Activated naive CD4-positive, alpha-beta T cell treated with anti-CD3 and anti-CD28 coated beads, Interleukin-2, amount 50 U/mL, for 72 hours (primary cell): ENCODE measurements at regions not wholly inside any gene's neighbourhood (a gene's known extent, or its start where the extent isn't known, plus 50 kb on each side); places are given as distances from the start of the nearest gene placed in this dataset.

Source experiments
- ATAC-seq, 2 donors: fragments of 150-1000 bp; cut with Tn5 transposase; 2 replicates each; pipeline ENCODE4 v1.10.0; 2021; ENCODE audit warnings: mild to moderate bottlenecking in 2 of 2, moderate library complexity in 2 of 2
- DNase-seq, 2 donors: peaks; one replicate each; pipeline ENCODE4 v3.0.0; 2021 to 2022; ENCODE audit warnings: low spot score in 2 of 2
- H3K27ac Mint-ChIP-seq, 2 donors: one replicate each; pipeline ENCODE4 v1.8.0; 2022; ENCODE audit warnings: mild to moderate bottlenecking in 2 of 2, mixed read lengths in 2 of 2
- H3K36me3 Mint-ChIP-seq, 2 donors: one replicate each; pipeline ENCODE4 v1.8.0; 2022; ENCODE audit warnings: mixed read lengths in 2 of 2
- H3K9me3 Mint-ChIP-seq, 2 donors: one replicate each; pipeline ENCODE4 v1.8.0; 2022; ENCODE audit warnings: mixed read lengths in 2 of 2

DNA sequence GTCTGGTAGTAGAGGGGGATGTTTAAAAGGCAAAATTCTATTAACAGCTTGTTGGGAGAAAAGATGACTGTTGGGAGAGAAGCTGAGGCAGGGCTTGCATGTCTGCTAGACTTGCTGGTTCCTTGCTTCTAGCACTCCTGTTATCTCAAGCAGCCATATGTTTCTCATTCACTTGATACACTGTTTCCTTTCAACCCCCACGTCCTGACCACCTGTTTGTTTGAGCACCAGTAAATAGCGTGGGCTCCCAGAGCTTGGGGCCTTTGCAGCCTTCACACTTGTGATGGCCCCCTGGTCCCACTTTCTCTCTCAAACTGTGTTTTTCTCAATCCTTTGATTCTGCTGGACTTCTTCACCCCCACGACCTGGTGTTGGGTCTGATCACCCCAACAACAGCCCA, 111.7 kb upstream of the TMEM161B start:
- H3K9me3 Mint-ChIP-seq: peaks cover 0 to 4% of the 10 kb centered on the region in 2 donors
- no peak for DNase-seq
- ATAC-seq: no peak
- peaks cover 0 to 4% of the 10 kb centered on the region in 2 donors for H3K36me3 Mint-ChIP-seq
- no peak overlapping the region for H3K27ac Mint-ChIP-seq

DNA sequence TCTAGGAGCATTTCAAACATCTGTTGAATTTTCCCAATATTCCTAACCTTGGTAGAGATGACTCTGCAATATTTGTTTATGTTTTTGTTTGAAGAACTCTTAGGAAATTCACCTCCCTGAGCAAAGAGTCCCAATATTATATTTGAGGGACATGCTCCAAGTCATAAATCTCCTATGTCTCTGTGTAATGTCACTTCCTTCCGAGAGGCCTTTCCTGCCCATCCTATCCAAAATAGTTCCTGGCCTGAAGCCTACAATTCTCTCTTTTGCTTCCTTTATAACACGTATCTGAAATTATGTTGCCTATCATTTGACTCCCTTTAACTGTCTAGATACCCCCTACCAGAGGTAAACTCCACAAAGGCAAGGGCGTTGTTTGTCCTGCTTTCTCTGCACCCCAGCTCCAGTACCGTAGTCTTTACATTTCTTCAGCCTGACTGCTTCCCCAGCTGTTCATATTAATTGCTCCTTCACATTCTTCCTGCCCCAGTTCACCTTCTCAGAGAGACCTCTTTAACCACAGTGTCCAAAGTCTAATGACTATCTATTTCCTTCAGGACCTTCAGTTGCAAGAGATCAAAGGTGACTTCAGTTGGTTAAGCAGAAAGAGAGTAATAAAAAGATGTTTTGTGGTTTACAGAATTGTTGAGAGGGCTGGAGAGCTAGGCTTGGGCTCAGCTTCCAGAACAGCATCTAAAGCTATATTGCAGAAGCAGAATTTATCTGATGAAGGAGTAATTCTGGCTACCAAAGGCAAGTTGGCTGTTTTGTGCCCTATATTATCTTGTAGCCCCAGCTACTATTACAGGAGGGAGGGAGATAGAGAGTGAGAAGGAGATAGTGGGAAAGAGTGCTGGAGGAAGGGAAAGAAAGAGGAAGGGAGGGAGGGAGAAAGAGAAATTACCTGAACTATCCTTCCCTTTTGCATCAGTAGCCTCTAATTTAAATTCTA, 109.3 kb upstream of the TMEM161B start:
- ATAC-seq: no peak
- H3K27ac Mint-ChIP-seq: no peak overlapping the region
- no peak for DNase-seq
- peaks cover 0 to 8% of the 10 kb centered on the region in 2 donors for H3K36me3 Mint-ChIP-seq
- peaks cover 0 to 6% of the 10 kb centered on the region in 2 donors for H3K9me3 Mint-ChIP-seq

DNA sequence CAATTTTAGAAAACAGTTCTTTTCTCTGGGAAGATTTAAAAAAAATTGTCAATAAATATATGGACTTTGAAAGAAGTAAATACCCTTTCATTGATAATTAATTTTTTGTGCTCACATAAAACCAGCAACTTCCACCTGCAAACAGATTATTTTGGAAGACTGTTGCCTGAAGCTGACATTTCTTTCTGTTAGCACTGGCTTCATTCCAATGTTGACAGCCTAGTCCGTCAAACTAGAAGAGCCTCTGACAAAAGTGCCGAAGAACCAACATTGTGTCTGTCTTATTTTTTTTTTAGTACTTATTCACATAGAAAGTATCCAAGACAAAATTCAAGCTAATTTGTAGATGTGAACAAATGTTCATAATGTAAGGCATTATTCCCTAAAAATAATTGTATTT, 108.6 kb upstream of the TMEM161B start:
- ATAC-seq (no peak), DNase-seq (no peak)
- Mint-ChIP-seq H3K9me3 (peaks cover 0 to 6% of the 10 kb centered on the region in 2 donors), H3K27ac (no peak overlapping the region), H3K36me3 (peaks cover 0 to 7% of the 10 kb centered on the region in 2 donors)

DNA sequence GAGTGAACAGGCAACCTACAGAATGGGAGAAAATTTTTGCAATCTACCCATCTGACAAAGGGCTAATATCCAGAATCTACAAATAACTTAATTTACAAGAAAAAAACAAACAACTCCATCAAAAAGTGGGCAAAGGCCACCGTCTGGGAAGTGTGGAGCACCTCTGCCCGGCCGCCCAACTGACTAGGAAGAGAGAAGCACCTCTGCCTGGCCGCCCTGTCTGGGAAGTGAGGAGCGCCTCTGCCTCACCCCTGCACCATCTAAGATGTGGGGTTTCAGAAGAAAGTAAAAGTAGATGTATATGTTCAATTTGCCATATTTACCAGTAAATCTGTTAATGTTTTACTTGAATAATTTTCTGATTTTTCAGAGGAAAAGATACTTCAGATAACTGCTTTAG, 108.1 kb upstream of the TMEM161B start:
- Mint-ChIP-seq H3K27ac (no peak overlapping the region), H3K9me3 (peaks cover 0 to 6% of the 10 kb centered on the region in 2 donors), H3K36me3 (peaks cover 0 to 4% of the 10 kb centered on the region in 2 donors)
- DNase-seq (no peak), ATAC-seq (no peak)

DNA sequence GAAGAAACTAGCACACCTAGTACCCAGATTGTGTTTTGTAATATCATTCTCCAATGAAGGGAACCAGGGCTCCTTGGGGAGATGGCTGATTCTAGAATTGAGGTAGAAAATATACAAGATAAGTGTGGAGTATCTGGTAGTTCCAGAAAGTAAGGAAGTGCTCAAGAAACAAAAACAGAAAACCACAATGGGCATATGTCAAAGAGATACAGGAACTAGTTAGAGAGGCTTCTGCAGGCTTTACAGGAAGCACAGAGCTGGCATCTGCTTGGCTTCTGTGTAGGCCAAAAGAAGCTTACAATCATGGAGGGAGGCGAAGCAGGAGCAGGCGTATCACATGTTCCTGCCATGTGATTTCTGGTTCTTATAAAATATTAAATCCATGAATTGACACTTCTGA, 105.7 kb upstream of the TMEM161B start:
- no peak for DNase-seq
- H3K9me3 Mint-ChIP-seq: peaks cover 0 to 2% of the 10 kb centered on the region in 2 donors
- no peak overlapping the region for H3K27ac Mint-ChIP-seq
- ATAC-seq: no peak
- peaks cover 0 to 4% of the 10 kb centered on the region in 2 donors for H3K36me3 Mint-ChIP-seq

DNA sequence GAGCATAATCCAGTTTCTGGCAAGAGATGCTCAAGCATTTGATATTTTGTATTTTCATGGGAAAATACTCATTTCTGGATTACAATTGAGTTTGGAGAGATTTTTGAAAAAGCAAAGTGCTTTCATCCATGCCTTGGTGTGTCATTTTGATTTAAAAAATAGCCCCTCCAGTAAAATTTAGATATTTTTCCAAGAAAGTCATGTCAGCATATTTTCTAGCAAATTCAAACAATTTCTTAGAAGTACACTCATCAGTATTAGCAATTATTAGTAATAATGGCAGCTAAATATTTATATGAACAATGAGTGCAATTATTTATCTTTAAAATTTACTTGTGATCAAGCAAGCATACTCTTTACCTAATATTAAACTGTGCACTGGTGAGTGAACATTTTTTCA, 102.2 kb upstream of the TMEM161B start:
- peaks cover 0 to 2% of the 10 kb centered on the region in 2 donors for H3K9me3 Mint-ChIP-seq
- no peak for DNase-seq

DNA sequence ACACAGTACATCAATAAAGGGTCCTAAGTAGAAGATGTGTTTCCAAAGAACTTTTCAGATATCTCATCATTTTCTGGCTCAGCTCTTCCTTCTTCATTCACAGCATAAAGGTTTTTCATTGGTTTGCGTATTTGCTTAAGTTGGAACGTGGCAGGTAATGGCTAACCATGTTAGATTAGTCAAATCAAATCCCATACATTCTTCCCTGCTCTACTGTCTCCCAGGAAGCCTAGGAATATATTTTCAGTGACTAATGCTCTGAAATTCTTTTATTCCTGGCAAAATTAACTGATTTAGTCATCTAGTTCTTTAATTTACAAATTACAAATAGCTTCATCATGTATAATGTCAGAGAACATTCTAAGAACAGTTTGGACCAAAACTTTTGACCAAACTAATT, 99.6 kb upstream of the TMEM161B start:
- H3K9me3 Mint-ChIP-seq: no peaks in the 10 kb centered on the region
- no peak for DNase-seq
- no peak overlapping the region for H3K27ac Mint-ChIP-seq
- H3K36me3 Mint-ChIP-seq: peaks cover 0 to 4% of the 10 kb centered on the region in 2 donors
- no peak for ATAC-seq

More for the DNA sequence above, 102.2 kb upstream of the TMEM161B start:
- peaks cover 0 to 8% of the 10 kb centered on the region in 2 donors for H3K36me3 Mint-ChIP-seq
- ATAC-seq: no peak
- H3K27ac Mint-ChIP-seq: no peak overlapping the region

DNA sequence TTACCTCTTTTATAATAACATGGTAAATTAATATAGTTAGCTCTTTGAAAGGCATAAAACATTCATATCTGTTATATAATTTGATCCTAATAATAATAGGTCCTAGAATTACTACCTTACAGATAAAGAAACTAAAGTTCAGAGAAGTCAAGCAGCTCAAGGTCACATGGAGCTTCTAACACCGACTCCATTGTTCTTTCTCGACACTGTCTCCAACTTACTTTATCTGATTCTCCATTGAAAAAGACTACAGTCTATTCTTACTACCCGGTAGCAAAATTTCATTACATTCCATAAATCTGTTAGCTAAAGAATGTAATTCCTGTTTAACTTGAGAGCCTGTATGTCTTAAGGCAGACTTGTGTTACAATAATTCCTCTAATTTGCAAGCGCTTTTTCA, 96.3 kb upstream of the TMEM161B start:
- Mint-ChIP-seq H3K36me3 (peaks cover 0 to 4% of the 10 kb centered on the region in 2 donors), H3K9me3 (no peaks in the 10 kb centered on the region)
- ATAC-seq: no peak

DNA sequence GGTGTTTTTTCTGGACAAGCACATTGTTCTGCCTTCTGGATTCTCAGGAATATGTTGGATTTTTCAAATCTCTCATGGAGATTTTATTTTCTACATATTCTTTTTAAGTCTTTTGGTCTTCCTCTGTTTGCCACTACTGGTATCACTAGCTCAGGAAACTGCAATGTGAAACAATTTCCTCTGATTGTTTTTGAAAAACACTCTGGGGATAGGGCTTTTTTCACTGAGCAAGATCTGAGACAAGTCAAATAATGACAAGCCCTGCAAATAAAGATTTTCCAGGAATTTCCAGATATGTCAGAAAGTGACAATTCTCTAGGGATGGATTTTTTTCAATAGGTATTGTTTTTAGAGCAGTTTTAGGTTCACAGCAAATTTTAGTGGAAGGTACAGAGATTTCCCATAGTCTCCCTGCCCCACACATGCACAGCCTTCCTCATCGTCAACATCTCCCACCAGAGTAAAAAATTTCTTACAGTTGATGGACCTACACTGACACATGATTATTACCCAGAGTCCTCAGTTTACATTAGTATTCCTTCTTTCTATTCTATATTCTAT, 86.9 kb upstream of the TMEM161B start:
- Mint-ChIP-seq H3K27ac (no peak overlapping the region), H3K36me3 (peaks cover 0 to 13% of the 10 kb centered on the region in 2 donors), H3K9me3 (peaks cover 3 to 7% of the 10 kb centered on the region in 2 donors)
- ATAC-seq (no peak), DNase-seq (no peak)

More for the DNA sequence above, 96.3 kb upstream of the TMEM161B start:
- no peak overlapping the region for H3K27ac Mint-ChIP-seq
- no peak for DNase-seq

DNA sequence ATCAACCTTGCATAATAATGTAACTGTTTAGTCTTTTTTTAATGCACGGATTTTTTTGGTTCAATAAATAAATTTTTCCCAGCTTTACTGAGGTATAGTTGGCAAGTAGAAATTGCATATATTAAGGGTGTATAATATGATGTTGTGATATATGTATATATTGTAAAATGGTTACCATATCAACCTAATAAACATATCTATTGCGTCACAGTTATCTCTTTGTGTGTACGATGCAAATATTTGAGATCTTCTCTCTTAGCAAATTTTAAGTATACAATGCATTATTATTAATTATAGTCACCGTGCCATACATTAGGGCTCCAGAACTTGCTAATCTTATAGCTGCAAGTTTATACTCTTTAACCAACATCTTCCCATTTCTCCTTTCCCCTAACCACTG, 57.2 kb upstream of the TMEM161B start:
- no peaks in the 10 kb centered on the region for H3K36me3 Mint-ChIP-seq
- ATAC-seq (no peak), DNase-seq (no peak)
- no peak overlapping the region for H3K27ac Mint-ChIP-seq
- no peaks in the 10 kb centered on the region for H3K9me3 Mint-ChIP-seq

DNA sequence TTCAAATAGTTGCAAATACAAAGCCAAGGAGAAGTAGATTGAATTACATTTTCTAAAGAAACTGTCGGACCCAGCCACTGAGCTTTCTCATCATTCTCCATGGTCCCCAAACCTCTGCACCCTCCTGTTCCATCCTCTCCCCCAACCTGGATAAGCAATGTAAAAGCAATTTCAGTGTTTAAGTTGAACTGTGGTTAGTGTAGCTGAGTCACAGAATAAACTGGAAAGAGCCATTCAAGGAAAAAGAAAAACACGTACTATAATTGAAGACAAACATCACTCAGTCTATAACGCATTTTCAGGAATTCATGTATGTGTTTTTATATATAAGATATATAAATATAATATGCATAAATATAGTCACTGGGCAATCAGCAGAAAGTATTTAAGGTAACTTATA, 54.1 kb upstream of the TMEM161B start:
- Mint-ChIP-seq H3K36me3 (peaks cover 4 to 6% of the 10 kb centered on the region in 2 donors), H3K9me3 (no peaks in the 10 kb centered on the region), H3K27ac (no peak overlapping the region)
- DNase-seq: no peak
- no peak for ATAC-seq
